A549 (cell line): ENCODE measurements at regions not wholly inside any gene's neighbourhood (a gene's known extent, or its start where the extent isn't known, plus 50 kb on each side); places are given as distances from the start of the nearest gene placed in this dataset.

Source experiments
- ATAC-seq, 2 experiments: fragments of 200-7000 bp in 1 of 2; fragments of >200 bp in 1 of 2; cut with Nextera tagmentation in 1 of 2; cut with Tn5 transposase in 1 of 2; 3 replicates each; pipeline versions ENCODE4 v1.8.0 to v1.9.1; 2018 to 2020; ENCODE audit warnings: mild to moderate bottlenecking in 1 of 2, moderate library complexity in 1 of 2
- CTCF ChIA-PET: fragments of 300-600 bp; sonication (Branson Sonifier 250); formaldehyde crosslinking; extraction: SDS; loops from one replicate; lab custom pipeline; 2021; ENCODE audit warnings: antibody characterized with exemption, inconsistent platforms; lab: Yijun Ruan, JAX
- POLR2A ChIA-PET: fragments of 350-600 bp; formaldehyde crosslinking; extraction: SDS; loops from one replicate; lab custom pipeline; 2021; ENCODE audit warnings: antibody characterized with exemption, inconsistent platforms; lab: Yijun Ruan, JAX
- DNase-seq, 2 experiments: peaks; one replicate each; pipeline versions ENCODE4 v3.0.0 to v3.0.0-alpha.2; 2011 to 2016; ENCODE audit warnings: low read depth in 1 of 2, low spot score in 1 of 2
- FAIRE-seq: peaks from 2 replicates; lab custom pipeline; 2011; peaks lifted over from hg19 to GRCh38; lab: Jason Lieb, UNC
- H3K27ac ChIP-seq, 2 experiments: fragments of >200 bp; sonication (Bioruptor Twin); formaldehyde crosslinking; 3 replicates each; pipeline ENCODE4 v1.5.1; 2016 to 2017
- H3K4me1 ChIP-seq: fragments of >200 bp; sonication (Bioruptor Twin); formaldehyde crosslinking; 3 replicates; pipeline ENCODE4 v1.6.1; 2016
- H3K4me2 ChIP-seq: fragments of >200 bp; sonication (Bioruptor Twin); formaldehyde crosslinking; 3 replicates; pipeline ENCODE4 v1.6.1; 2016
- H3K4me3 ChIP-seq: fragments of >200 bp; sonication (Bioruptor Twin); formaldehyde crosslinking; 3 replicates; pipeline ENCODE4 v1.5.1; 2016
- H3K9me3 ChIP-seq: fragments of >200 bp; sonication (Bioruptor Twin); formaldehyde crosslinking; 3 replicates; pipeline ENCODE4 v1.6.1; 2016
- BHLHE40 ChIP-seq: IDR thresholded peaks from 2 replicates; pipeline ENCODE4 v1.6.1; 2012; ENCODE audit warnings: low read depth, low read length, inconsistent platforms
- CBX2 ChIP-seq: fragments of 200-600 bp; sonication (generic); IDR thresholded peaks from 2 replicates; pipeline ENCODE4 v1.6.1; 2016; ENCODE audit warnings: low read depth, mild to moderate bottlenecking, borderline replicate concordance
- CBX8 ChIP-seq: fragments of 200-600 bp; sonication (generic); IDR thresholded peaks from 2 replicates; pipeline ENCODE4 v1.6.1; 2016
- CTCF ChIP-seq: fragments of >200 bp; sonication (Bioruptor Twin); formaldehyde crosslinking; IDR thresholded peaks from 3 replicates; pipeline ENCODE4 v1.5.1; 2016
- GATA3 ChIP-seq: IDR thresholded peaks from 2 replicates; pipeline ENCODE4 v1.6.1; 2012; ENCODE audit warnings: borderline replicate concordance
- HES2 ChIP-seq: fragments of >200 bp; sonication (Bioruptor Twin); formaldehyde crosslinking; IDR thresholded peaks from 2 replicates; pipeline ENCODE4 v1.6.1; 2016
- JUN ChIP-seq, 2 experiments: fragments of >200 bp; sonication (Bioruptor Twin); formaldehyde crosslinking; IDR thresholded peaks; 2 replicates in 1 of 2; 3 replicates in 1 of 2; pipeline ENCODE4 v1.6.1; 2016 to 2017
- NR3C1 ChIP-seq: fragments of >200 bp; sonication (Bioruptor Twin); formaldehyde crosslinking; IDR thresholded peaks from 3 replicates; pipeline ENCODE4 v1.6.1; 2017
- PBX3 ChIP-seq: IDR thresholded peaks from 2 replicates; pipeline ENCODE4 v1.6.1; 2012
- PHF8 ChIP-seq: fragments of 200-600 bp; sonication (generic); IDR thresholded peaks from 2 replicates; pipeline ENCODE4 v1.6.1; 2016; ENCODE audit warnings: low read depth, mild to moderate bottlenecking, antibody characterized with exemption, moderate library complexity, borderline replicate concordance
- RARB ChIP-seq: fragments of 250-450 bp; sonication (Bioruptor Pico); IDR thresholded peaks from 2 replicates; pipeline ENCODE4 v1.8.0; 2021; ENCODE audit warnings: mild to moderate bottlenecking, moderate library complexity
- REST ChIP-seq: fragments of 200-600 bp; sonication (generic); IDR thresholded peaks from 2 replicates; pipeline ENCODE4 v1.6.1; 2016; ENCODE audit warnings: antibody characterized with exemption, mild to moderate bottlenecking, moderate library complexity
- SREBF2 ChIP-seq: fragments of 450-650 bp; IDR thresholded peaks from 2 replicates; pipeline ENCODE4 v1.6.1; 2014; ENCODE audit warnings: mild to moderate bottlenecking, moderate library complexity
- TP53 ChIP-seq: fragments of 250-450 bp; sonication (Bioruptor Pico); IDR thresholded peaks from 2 replicates; pipeline ENCODE4 v1.5.0; 2021; ENCODE audit warnings: mild to moderate bottlenecking, moderate library complexity
- USF2 ChIP-seq: fragments of 450-650 bp; IDR thresholded peaks from 2 replicates; pipeline ENCODE4 v1.6.1; 2014; ENCODE audit warnings: antibody characterized with exemption
- ZFP36 ChIP-seq: fragments of 450-650 bp; IDR thresholded peaks from 2 replicates; pipeline ENCODE4 v1.6.1; 2014; ENCODE audit warnings: borderline replicate concordance; ENCODE audit not compliant: partially characterized antibody
- WGBS: methylation state at CpG from one replicate; pipeline ENCODE4 v1.1.6; 2017; ENCODE audit errors: missing lambda C conversion rate; 5-methylcytosine and 5-hydroxymethylcytosine counted together

GRCh38 chr1:87236585-87236984, 92.1 kb upstream of the LMO4 start:
- no peak overlapping the region for H3K4me3 ChIP-seq
- no peak for FAIRE-seq

GRCh38 chr1:87239997-87240605, 88.6 kb upstream of the LMO4 start:
- WGBS, result 73% methylated on average over 2 of the region's 2 CpGs
- POLR2A ChIA-PET, result no interaction called here
- CTCF ChIA-PET, result no interaction called here
- Histone ChIP-seq H3K27ac (no peak overlapping the region), H3K4me2 (no peak overlapping the region), H3K4me1 (no peaks in the 10 kb centered on the region), H3K9me3 (no peaks in the 10 kb centered on the region), H3K4me3 (no peak overlapping the region)
- ATAC-seq, result no peak
- TF ChIP-seq HES2 (no peak), GATA3 (no peak), CBX2 (no peak), CBX8 (no peak), USF2 (no peak), JUN (IDR thresholded peaks at IDR 0.05) (no peak), NR3C1 (no peak), SREBF2 (no peak), REST (no peak), CTCF (no peak), TP53 (CRISPR knock-in tag) (no peak), BHLHE40 (no peak), RARB (CRISPR knock-in tag) (no peak), ZFP36 (no peak), PHF8 (no peak)
- FAIRE-seq, result no peak
- DNase-seq, result no peak

More at GRCh38 chr1:87236585-87236984, 92.1 kb upstream of the LMO4 start:
- H3K27ac ChIP-seq, result no peak overlapping the region
- 57% methylated on average over 2 of the region's 2 CpGs for WGBS
- TF ChIP-seq PBX3 (no peak), CTCF (no peak)
- TF ChIP-seq, all 56 proteins: peak for 0
- H3K4me1 ChIP-seq, result no peaks in the 10 kb centered on the region
- H3K9me3 ChIP-seq, result no peaks in the 10 kb centered on the region
- ChIA-PET CTCF (no interaction called here), POLR2A (no interaction called here)
- ATAC-seq (no peak), DNase-seq (no peak)
- no peak overlapping the region for H3K4me2 ChIP-seq
